ENCODE measurements at regions not wholly inside any gene's neighbourhood (a gene's known extent, or its start where the extent isn't known, plus 50 kb on each side); places are given as distances from the start of the nearest gene placed in this dataset.

DNA sequence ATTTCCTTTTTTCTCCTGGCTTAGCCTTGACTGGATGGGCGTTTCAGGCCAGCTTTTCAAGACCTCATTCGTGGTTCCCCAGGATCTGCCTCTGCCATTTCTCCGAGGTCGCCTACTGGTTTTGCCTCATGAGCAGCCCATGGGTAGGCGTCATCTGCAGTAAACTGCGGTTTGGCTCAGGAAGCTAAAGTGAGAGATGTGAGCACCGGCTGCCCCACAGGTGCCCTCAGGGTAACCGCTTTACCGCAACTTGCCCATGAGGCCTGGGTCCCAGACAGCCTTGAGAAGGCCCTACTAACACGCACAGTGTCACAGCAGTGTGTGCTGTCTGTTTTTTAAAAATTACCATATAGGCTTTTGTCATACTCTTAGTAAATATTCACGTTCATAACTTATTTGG, 53.4 kb upstream of the TBXT start:
- Histone ChIP-seq H2BK120ac (replicated peaks; ENCODE audit: low read depth, low read length) (no peak overlapping the region), H3K14ac (ENCODE audit: insufficient read length) (no peak overlapping the region), H3K4me3 (ENCODE audit: extremely low read depth in 1 of 4, insufficient read depth in 2 of 4, low read depth in 3 of 4, low read length in 4 of 4) (no peak overlapping the region), H2AFZ (ENCODE audit: low read length) (no peak overlapping the region), H2BK20ac (ENCODE audit: low read length) (no peak overlapping the region), H3K4me1 (replicated peaks in 1 of 4; ENCODE audit: control insufficient read depth in 3 of 4, insufficient read depth in 4 of 4, low read length in 3 of 4) (peaks cover 0 to 3% (median 0%) of the 10 kb centered on the region in 4 experiments; a peak in 1 of 7 replicates), H4K8ac (ENCODE audit: extremely low read depth, insufficient read depth, low read length) (no peak overlapping the region; the same call in 1 of the 2 replicates), H3K27ac (ENCODE audit: low read depth, low read length) (no peak overlapping the region), H3K27me3 (replicated peaks in 1 of 4; ENCODE audit: control insufficient read depth in 3 of 4, extremely low read depth in 1 of 4, insufficient read depth in 3 of 4, low read length in 3 of 4) (no peaks in the 10 kb centered on the region), H3K4ac (replicated peaks; ENCODE audit: insufficient read length, low read depth, low read length) (no peak overlapping the region), H3K79me1 (ENCODE audit: low read depth, low read length) (no peaks in the 10 kb centered on the region), H3K9ac (replicated peaks in 1 of 4; ENCODE audit: extremely low read depth in 1 of 4, low read depth in 3 of 4, low read length in 3 of 4) (no peak overlapping the region), H3K23ac (ENCODE audit: insufficient read length) (no peak overlapping the region), H3K4me2 (ENCODE audit: insufficient read depth in 1 of 2, low read depth in 2 of 2, low read length in 2 of 2) (no peak overlapping the region), H3K9me3 (ENCODE audit: insufficient read depth in 2 of 2, low read depth in 1 of 2, low read length in 1 of 2) (no peaks in the 10 kb centered on the region), H3K18ac (ENCODE audit: extremely low read depth, low read length) (no peak overlapping the region), H2AK5ac (ENCODE audit: low read depth, low read length) (no peak overlapping the region), H3K23me2 (ENCODE audit: low read depth, low read length) (no peaks in the 10 kb centered on the region), H2BK12ac (ENCODE audit: low read depth, low read length) (no peak overlapping the region), H2BK15ac (ENCODE audit: low read length) (no peak overlapping the region), H3K79me2 (ENCODE audit: control insufficient read depth in 1 of 2, insufficient read depth in 2 of 2, low read length in 2 of 2) (no peaks in the 10 kb centered on the region), H3K56ac (replicated peaks; ENCODE audit: insufficient read length, low read depth, low read length) (no peak overlapping the region), H3K36me3 (ENCODE audit: control insufficient read depth in 2 of 4, insufficient read depth in 4 of 4, low read length in 3 of 4) (no peaks in the 10 kb centered on the region), H4K5ac (ENCODE audit: insufficient read length, low read depth, low read length) (no peak overlapping the region), H2BK5ac (ENCODE audit: low read depth, low read length) (no peak overlapping the region), H4K20me1 (replicated peaks in 1 of 2; ENCODE audit: control insufficient read depth in 1 of 2, insufficient read depth in 2 of 2, low read length in 2 of 2) (no peaks in the 10 kb centered on the region), H4K91ac (replicated peaks; ENCODE audit: insufficient read length, low read length) (no peak overlapping the region)
- CTCF ChIA-PET (ENCODE audit: partially characterized antibody): interaction anchor here (1.0 to 1.6 kb wide), 2 partner anchors 12 to 17 kb away, joined by 3 read pairs; no protein-coding TSS in a partner anchor
- POLR2A ChIA-PET (ENCODE audit: partially characterized antibody): no interaction called here
- no peak for FAIRE-seq
- DNase-seq (ENCODE audit: low read depth in 1 of 2, low spot score in 2 of 2): no peak
- WGBS, 2 experiments (ENCODE audit: extremely low coverage in 1 of 2, insufficient coverage in 1 of 2, insufficient read length in 1 of 2, insufficient replicate concordance in 2 of 2, low coverage in 1 of 2, low lambda C conversion rate in 2 of 2, missing lambda C conversion rate in 1 of 2): 91% methylated on average over 11 of the region's 11 CpGs; no CpG with 5 or more reads in 1 of the 2 experiments
- TF ChIP-seq NRF1 (IDR thresholded peaks at IDR 0.05; ENCODE audit: low read depth, low read length) (no peak), CEBPB (IDR thresholded peaks at IDR 0.05; ENCODE audit: low read depth, low read length) (no peak), ASH2L (IDR thresholded peaks at IDR 0.05; ENCODE audit: low read length) (no peak), ATF3 (IDR thresholded peaks at IDR 0.05; ENCODE audit: insufficient read depth, low read depth, low read length) (no peak), ZNF274 (IDR thresholded peaks at IDR 0.05; ENCODE audit: borderline replicate concordance, extremely low read depth, low read length) (no peak), SP2 (IDR thresholded peaks at IDR 0.05; ENCODE audit: low read length) (no peak), EGR1 (IDR thresholded peaks at IDR 0.05; ENCODE audit: borderline replicate concordance, low read depth, low read length) (no peak), YY1 (IDR thresholded peaks at IDR 0.05; ENCODE audit: low read depth, low read length) (no peak), CBX5 (IDR thresholded peaks at IDR 0.05; ENCODE audit: low read depth, low read length) (no peak), TBP (IDR thresholded peaks at IDR 0.05; ENCODE audit: low read depth, low read length) (no peak), CBX8 (IDR thresholded peaks at IDR 0.05; ENCODE audit: borderline replicate concordance, low read depth, low read length) (no peak), RFX5 (IDR thresholded peaks at IDR 0.05; ENCODE audit: borderline replicate concordance, low read depth, low read length) (no peak), KDM5A (IDR thresholded peaks at IDR 0.05; ENCODE audit: low read length) (no peak), SP1 (IDR thresholded peaks at IDR 0.05; ENCODE audit: low read depth, low read length) (no peak), KDM4A (IDR thresholded peaks at IDR 0.05; ENCODE audit: low read depth, low read length, severe bottlenecking) (no peak)
